ENCODE measurements at regions not wholly inside any gene's neighbourhood (a gene's known extent, or its start where the extent isn't known, plus 50 kb on each side); places are given as distances from the start of the nearest gene placed in this dataset.

GRCh38 chr3:18546632-18547031 is 121.5 kb upstream of the SATB1 start:
- no peak overlapping the region for H2BK15ac ChIP-seq (ENCODE audit: low read depth, low read length)
- no CpG with 5 or more reads among the region's 2 CpGs for WGBS, 2 experiments (ENCODE audit: extremely low coverage in 2 of 2, insufficient read length in 1 of 2)
- no peaks in the 10 kb centered on the region for H4K20me1 ChIP-seq (ENCODE audit: insufficient read depth, low read length)
- no peaks in the 10 kb centered on the region for H3K36me3 ChIP-seq (ENCODE audit: control insufficient read depth, insufficient read depth, low read length)
- H4K91ac ChIP-seq (ENCODE audit: insufficient read depth, low read depth, low read length), result no peak overlapping the region
- no peak overlapping the region for H3K14ac ChIP-seq (replicated peaks; ENCODE audit: low read depth, low read length)
- no peak overlapping the region for H4K5ac ChIP-seq (ENCODE audit: low read depth, low read length)
- DNase-seq (no peak), ATAC-seq (ENCODE audit: low read depth) (no peak)
- H3K4me2 ChIP-seq (ENCODE audit: low read depth, low read length), result no peak overlapping the region
- H3K56ac ChIP-seq (ENCODE audit: extremely low read depth, insufficient read depth, low read length), result no peak overlapping the region
- no peak overlapping the region for H2AK5ac ChIP-seq (ENCODE audit: low read depth, low read length)
- no TSS peak for BruUV-seq (replicated peaks)
- H3K4me1 ChIP-seq (ENCODE audit: control insufficient read depth, insufficient read depth, low read length), result no peaks in the 10 kb centered on the region
- H2BK5ac ChIP-seq (ENCODE audit: low read depth, low read length, poor library complexity, severe bottlenecking), result no peak overlapping the region
- no peaks in the 10 kb centered on the region for H3K27me3 ChIP-seq (ENCODE audit: control insufficient read depth, insufficient read depth, low read length)
- H3K9me3 ChIP-seq (ENCODE audit: control insufficient read depth, insufficient read depth, low read length), result peaks cover 2% of the 10 kb centered on the region; the same call in 1 of the 2 replicates
- in situ Hi-C loops (cut with MboI; ENCODE audit: low sequenced_read_pairs), result no loop called here
- no peaks in the 10 kb centered on the region for H3K79me1 ChIP-seq (ENCODE audit: low read depth in 1 of 2, low read length in 2 of 2)
- ChIA-PET CTCF (no interaction called here), POLR2A (ENCODE audit: unreplicated experiment) (no interaction called here)
- no peak overlapping the region for H3K18ac ChIP-seq (ENCODE audit: low read depth, low read length)
- H2AK9ac ChIP-seq (replicated peaks; ENCODE audit: low read depth, low read length, poor library complexity), result no peak overlapping the region
- no peak overlapping the region for H2BK120ac ChIP-seq (ENCODE audit: low read depth, low read length)
- TF ChIP-seq CTCF (conservative IDR thresholded peaks at IDR 0.05; ENCODE audit: low read depth, low read length), result no peak
- no peak for TF ChIP-seq POLR2A (IDR thresholded peaks at IDR 0.05; ENCODE audit: low read depth, low read length)
- no peak for TF ChIP-seq ELK1 (IDR thresholded peaks at IDR 0.05; ENCODE audit: borderline replicate concordance, low read depth, low read length)
- no peak for TF ChIP-seq NFE2L2 (IDR thresholded peaks at IDR 0.05; ENCODE audit: low read depth, low read length)
- no peak for TF ChIP-seq MAFK (IDR thresholded peaks at IDR 0.05; ENCODE audit: low read depth, low read length)
- no peak for TF ChIP-seq CEBPB (IDR thresholded peaks at IDR 0.05; ENCODE audit: low read depth, low read length)
- TF ChIP-seq FOS (IDR thresholded peaks at IDR 0.05; ENCODE audit: low read depth, low read length), result no peak
- no peak for TF ChIP-seq RCOR1 (IDR thresholded peaks at IDR 0.05; ENCODE audit: insufficient replicate concordance, low read length)
- TF ChIP-seq USF2 (IDR thresholded peaks at IDR 0.05; ENCODE audit: low read depth, low read length), result no peak
- TF ChIP-seq MAZ (IDR thresholded peaks at IDR 0.05; ENCODE audit: borderline replicate concordance, low read depth, low read length), result no peak
- TF ChIP-seq BHLHE40 (IDR thresholded peaks at IDR 0.05; ENCODE audit: low read depth, low read length), result no peak
- no peak for TF ChIP-seq MXI1 (IDR thresholded peaks at IDR 0.05; ENCODE audit: borderline replicate concordance, low read depth, low read length)
- no peak for TF ChIP-seq RFX5 (IDR thresholded peaks at IDR 0.05; ENCODE audit: low read depth, low read length)
- no peak for TF ChIP-seq CHD1 (IDR thresholded peaks at IDR 0.05; ENCODE audit: low read depth, low read length)
- intact Hi-C loops (cut with micrococcal nuclease), result no loop called here
- no peak overlapping the region for H3K23ac ChIP-seq (ENCODE audit: low read depth, low read length)
- H3K4me3 ChIP-seq (ENCODE audit: insufficient read depth, low read depth, low read length), result no peak overlapping the region
- no peak overlapping the region for H3K4ac ChIP-seq (ENCODE audit: low read depth, low read length)
- dilution Hi-C loops (cut with HindIII; ENCODE audit: low sequenced_read_pairs, unreplicated experiment), result no loop called here
- H4K8ac ChIP-seq (ENCODE audit: low read depth in 2 of 2, low read length in 2 of 2), result no peak overlapping the region
- no peaks in the 10 kb centered on the region for H3K9me1 ChIP-seq (ENCODE audit: insufficient read depth, low read length)
- H3K9ac ChIP-seq (ENCODE audit: low read depth, low read length), result no peak overlapping the region
- H3K27ac ChIP-seq (ENCODE audit: insufficient read depth, low read length), result no peak overlapping the region
- no peak overlapping the region for H2BK20ac ChIP-seq (ENCODE audit: low read depth, low read length)
- no peak overlapping the region for H2AFZ ChIP-seq (replicated peaks; ENCODE audit: low read length, poor library complexity)
